ENCODE measurements at regions not wholly inside any gene's neighbourhood (a gene's known extent, or its start where the extent isn't known, plus 50 kb on each side); places are given as distances from the start of the nearest gene placed in this dataset.
A peak's percentile ranks its signal among the peaks of the same experiment; 100 is the strongest.

DNA sequence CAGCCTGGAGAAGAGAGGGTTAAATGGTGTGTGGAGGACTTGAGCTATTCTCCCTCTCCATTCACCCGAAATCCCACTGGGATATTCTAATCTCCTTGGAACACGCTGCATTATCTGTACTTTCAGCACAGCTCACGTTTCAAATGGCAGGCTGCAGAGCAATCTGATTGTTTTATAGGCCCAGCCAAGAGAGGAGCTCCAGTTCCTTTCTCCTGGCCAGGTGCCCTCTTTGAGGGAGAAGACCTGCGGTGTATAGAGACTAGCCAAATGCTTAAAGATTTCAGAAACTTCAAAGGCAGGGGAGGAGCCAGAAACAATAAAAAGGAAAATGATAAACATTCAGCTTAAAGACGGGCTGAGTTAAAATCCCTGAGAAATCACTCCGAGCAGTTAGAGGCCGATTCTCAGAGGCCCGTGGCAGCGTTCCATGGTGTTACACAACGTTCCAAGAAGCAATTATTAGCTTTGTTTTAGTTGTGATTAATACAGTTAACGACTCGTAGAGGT, 564.0 kb upstream of the KLF4 start:
- no peaks in the 10 kb centered on the region for H3K27me3 ChIP-seq (ENCODE audit: control insufficient read depth in 2 of 2, insufficient read depth in 2 of 2, low read length in 2 of 2)
- peak overlapping the region; percentile 23 for H3K9ac ChIP-seq (replicated peaks; ENCODE audit: extremely low read depth, insufficient read depth, low read length)
- H3K36me3 ChIP-seq (ENCODE audit: control insufficient read depth in 2 of 2, extremely low read depth in 1 of 2, insufficient read depth in 2 of 2, low read length in 2 of 2) = no peaks in the 10 kb centered on the region
- no TSS peak for BruUV-seq (replicated peaks)
- ChIA-PET POLR2A (no interaction called here), CTCF (interaction anchor here (0.9 to 4.4 kb wide), 7 partner anchors 12 to 588 kb away, joined by 3 to 17 read pairs (median 4); no protein-coding TSS in a partner anchor)
- FAIRE-seq = peak; percentile 76
- no peaks in the 10 kb centered on the region for H3K9me3 ChIP-seq (replicated peaks; ENCODE audit: control insufficient read depth, insufficient read depth, low read length)
- peak overlapping the region; percentile 23 for H3K27ac ChIP-seq (ENCODE audit: insufficient read depth, low read depth, low read length)
- H2AFZ ChIP-seq (ENCODE audit: low read depth, low read length) = peak overlapping the region; percentile 77
- no peak overlapping the region for H3K4me3 ChIP-seq (replicated peaks in 1 of 3; ENCODE audit: insufficient read depth in 1 of 3, low read depth in 1 of 3, low read length in 3 of 3)
- dilution Hi-C loops (cut with MboI; ENCODE audit: extremely low pct_ligation_motif_present, low sequenced_read_pairs) (no loop called here), intact Hi-C loops (cut with micrococcal nuclease) (loop anchor here (2.0 to 10.0 kb wide), 2 partner anchors 221 to 409 kb away; no protein-coding TSS in a partner anchor)
- no peaks in the 10 kb centered on the region for H3K9me1 ChIP-seq (replicated peaks; ENCODE audit: control insufficient read depth, extremely low read depth, insufficient read depth, low read length)
- H3K4me2 ChIP-seq (ENCODE audit: insufficient read depth, low read length) = peak overlapping the region; percentile 46
- peaks cover 55% of the 10 kb centered on the region for H3K4me1 ChIP-seq (ENCODE audit: control insufficient read depth, extremely low read depth, insufficient read depth, low read length)
- DNase-seq (ENCODE audit: low read depth, low spot score) = peak; percentile 75
- TF ChIP-seq, protein P1, sequence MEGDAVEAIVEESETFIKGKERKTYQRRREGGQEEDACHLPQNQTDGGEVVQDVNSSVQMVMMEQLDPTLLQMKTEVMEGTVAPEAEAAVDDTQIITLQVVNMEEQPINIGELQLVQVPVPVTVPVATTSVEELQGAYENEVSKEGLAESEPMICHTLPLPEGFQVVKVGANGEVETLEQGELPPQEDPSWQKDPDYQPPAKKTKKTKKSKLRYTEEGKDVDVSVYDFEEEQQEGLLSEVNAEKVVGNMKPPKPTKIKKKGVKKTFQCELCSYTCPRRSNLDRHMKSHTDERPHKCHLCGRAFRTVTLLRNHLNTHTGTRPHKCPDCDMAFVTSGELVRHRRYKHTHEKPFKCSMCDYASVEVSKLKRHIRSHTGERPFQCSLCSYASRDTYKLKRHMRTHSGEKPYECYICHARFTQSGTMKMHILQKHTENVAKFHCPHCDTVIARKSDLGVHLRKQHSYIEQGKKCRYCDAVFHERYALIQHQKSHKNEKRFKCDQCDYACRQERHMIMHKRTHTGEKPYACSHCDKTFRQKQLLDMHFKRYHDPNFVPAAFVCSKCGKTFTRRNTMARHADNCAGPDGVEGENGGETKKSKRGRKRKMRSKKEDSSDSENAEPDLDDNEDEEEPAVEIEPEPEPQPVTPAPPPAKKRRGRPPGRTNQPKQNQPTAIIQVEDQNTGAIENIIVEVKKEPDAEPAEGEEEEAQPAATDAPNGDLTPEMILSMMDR (IDR thresholded peaks at IDR 0.05; ENCODE audit: extremely low read depth in 1 of 2, insufficient read depth in 1 of 2, low read depth in 1 of 2, low read length in 2 of 2) = no peak
- no peak for TF ChIP-seq GATA2 (IDR thresholded peaks at IDR 0.05; ENCODE audit: insufficient read depth, insufficient read length, low read depth, low read length)
- TF ChIP-seq FOS (IDR thresholded peaks at IDR 0.05; ENCODE audit: borderline replicate concordance, insufficient read depth, low read length) = no peak
- no peak for TF ChIP-seq JUN (IDR thresholded peaks at IDR 0.05; ENCODE audit: borderline replicate concordance, insufficient read depth, insufficient read length, low read depth)
- no peak for TF ChIP-seq POLR2A (IDR thresholded peaks at IDR 0.05; ENCODE audit: low read depth, low read length)
- TF ChIP-seq, protein P2, sequence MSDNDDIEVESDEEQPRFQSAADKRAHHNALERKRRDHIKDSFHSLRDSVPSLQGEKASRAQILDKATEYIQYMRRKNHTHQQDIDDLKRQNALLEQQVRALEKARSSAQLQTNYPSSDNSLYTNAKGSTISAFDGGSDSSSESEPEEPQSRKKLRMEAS (IDR thresholded peaks at IDR 0.05; ENCODE audit: insufficient read depth, insufficient read length) = no peak
- TF ChIP-seq EZH2 (IDR thresholded peaks at IDR 0.05; ENCODE audit: borderline replicate concordance, low read depth, low read length, severe bottlenecking) = no peak
- no peak for TF ChIP-seq POLR2AphosphoS5 (IDR thresholded peaks at IDR 0.05; ENCODE audit: insufficient read depth, low read depth, low read length)
- TF ChIP-seq MYC (IDR thresholded peaks at IDR 0.05; ENCODE audit: low read depth, low read length) = no peak
- no peaks in the 10 kb centered on the region for H3K79me2 ChIP-seq (ENCODE audit: control insufficient read depth, insufficient read depth, low read length)
- H4K20me1 ChIP-seq (replicated peaks; ENCODE audit: control insufficient read depth, extremely low read depth, insufficient read depth, low read length) = no peaks in the 10 kb centered on the region

All from endothelial cell of umbilical vein (primary cell).